GM12878 (cell line): ENCODE measurements at regions not wholly inside any gene's neighbourhood (a gene's known extent, or its start where the extent isn't known, plus 50 kb on each side); places are given as distances from the start of the nearest gene placed in this dataset.

Experiments
- ATAC-seq: fragments of 200-7000 bp; cut with Tn5 transposase; 3 replicates; pipeline ENCODE4 v1.9.1; 2020; ENCODE audit warnings: mild to moderate bottlenecking, moderate library complexity
- BruUV-seq: library from RNA; stranded (reverse); fragments of 400-500 nt; replicated peaks from 2 replicates; lab custom pipeline; 2021; lab: Mats Ljungman, UMichigan
- CTCF ChIA-PET: fragments of 300-600 bp; sonication (Branson Sonifier 250); formaldehyde crosslinking; extraction: SDS; loops from one replicate; lab custom pipeline; 2021; ENCODE audit warnings: inconsistent platforms; lab: Yijun Ruan, JAX
- POLR2A ChIA-PET: fragments of 350-600 bp; formaldehyde crosslinking; extraction: SDS; loops from one replicate; lab custom pipeline; 2021; ENCODE audit warnings: inconsistent platforms; lab: Charles Lee
- RAD21 ChIA-PET: fragments of 300-600 bp; sonication (Branson Sonifier 250); formaldehyde crosslinking; loops from one replicate; lab custom pipeline; 2023; ENCODE audit warnings: antibody characterized with exemption; ENCODE audit not compliant: unreplicated experiment; lab: Charles Lee
- SMC1A ChIA-PET: fragments of 300-600 bp; sonication (Branson Sonifier 250); formaldehyde crosslinking; loops from one replicate; lab custom pipeline; 2023; ENCODE audit not compliant: unreplicated experiment, uncharacterized antibody; lab: Charles Lee
- DNase-seq: peaks from one replicate; pipeline ENCODE4 v3.0.0-alpha.2; 2011; ENCODE audit warnings: low read depth, low spot score
- FAIRE-seq: peaks from 3 replicates; lab custom pipeline; 2011; peaks lifted over from hg19 to GRCh38; lab: Jason Lieb, UNC
- H2AFZ ChIP-seq: 2 replicates; pipeline ENCODE4 v1.6.0; 2011; ENCODE audit warnings: low read depth, low read length, control low read depth; ENCODE audit not compliant: control insufficient read depth
- H3K27ac ChIP-seq: 2 replicates; pipeline ENCODE4 v1.5.1; 2011; ENCODE audit warnings: control low read depth; ENCODE audit not compliant: control insufficient read depth, insufficient read depth
- H3K27me3 ChIP-seq, 2 experiments: replicated peaks in 1 of 2; 2 replicates each; pipeline versions ENCODE4 v1.6.0 to v1.6.1; 2011; ENCODE audit warnings: low read length in 1 of 2; ENCODE audit not compliant: control insufficient read depth in 2 of 2, insufficient read depth in 2 of 2
- H3K36me3 ChIP-seq, 2 experiments: 2 replicates each; pipeline ENCODE4 v1.5.1; 2011; ENCODE audit warnings: low read length in 1 of 2; ENCODE audit not compliant: control insufficient read depth in 2 of 2, insufficient read depth in 2 of 2
- H3K4me1 ChIP-seq: 2 replicates; pipeline ENCODE4 v1.6.1; 2011; ENCODE audit warnings: mild to moderate bottlenecking, low read length, moderate library complexity, mixed read lengths; ENCODE audit not compliant: control insufficient read depth, insufficient read depth
- H3K4me2 ChIP-seq: 2 replicates; pipeline ENCODE4 v1.6.0; 2011; ENCODE audit warnings: control low read depth; ENCODE audit not compliant: control insufficient read depth, insufficient read depth
- H3K4me3 ChIP-seq: fragments of 200-600 bp; sonication (generic); 2 replicates; pipeline ENCODE4 v1.5.1; 2016
- H3K79me2 ChIP-seq: 2 replicates; pipeline ENCODE4 v1.6.0; 2011; ENCODE audit warnings: low read length; ENCODE audit not compliant: control insufficient read depth, insufficient read depth
- H3K9ac ChIP-seq: 2 replicates; pipeline ENCODE4 v1.8.0; 2011; ENCODE audit warnings: low read length, control low read depth, mixed read lengths; ENCODE audit not compliant: control insufficient read depth, insufficient read depth
- H3K9me3 ChIP-seq: replicated peaks from 3 replicates; pipeline ENCODE4 v1.5.1; 2011; ENCODE audit warnings: mild to moderate bottlenecking, low read length; ENCODE audit not compliant: control insufficient read depth, insufficient read depth
- H4K20me1 ChIP-seq: 2 replicates; pipeline ENCODE4 v1.6.0; 2011; ENCODE audit not compliant: control insufficient read depth, insufficient read depth
- CHD2 ChIP-seq: IDR thresholded peaks from 2 replicates; pipeline ENCODE4 v1.6.1; 2011; ENCODE audit warnings: low read depth, low read length, improper control_type of control experiment, borderline replicate concordance
- DPF2 ChIP-seq: fragments of 450-650 bp; IDR thresholded peaks from 2 replicates; pipeline ENCODE4 v1.6.1; 2017; ENCODE audit warnings: mild to moderate bottlenecking
- E2F8 ChIP-seq: fragments of 450-650 bp; IDR thresholded peaks from 2 replicates; pipeline ENCODE4 v1.6.1; 2018; ENCODE audit warnings: mild to moderate bottlenecking, low read depth, moderate library complexity; ENCODE audit not compliant: partially characterized antibody
- KAT2A ChIP-seq: conservative IDR thresholded peaks from 2 replicates; pipeline ENCODE4 v1.6.1; 2011; ENCODE audit warnings: low read depth, low read length; ENCODE audit not compliant: control insufficient read depth
- KLF5 ChIP-seq: fragments of 450-650 bp; IDR thresholded peaks from 2 replicates; pipeline ENCODE4 v1.6.1; 2014; ENCODE audit warnings: mild to moderate bottlenecking; ENCODE audit not compliant: partially characterized antibody
- MXI1 ChIP-seq: fragments of 150-350 bp; IDR thresholded peaks from 2 replicates; pipeline ENCODE4 v1.6.1; 2011; ENCODE audit warnings: low read depth, mild to moderate bottlenecking, inconsistent platforms, low read length, improper control_type of control experiment
- PAX5 ChIP-seq: IDR thresholded peaks from 2 replicates; pipeline ENCODE4 v1.6.1; 2011; ENCODE audit warnings: low read depth, low read length, borderline replicate concordance
- RBBP5 ChIP-seq: fragments of 200-600 bp; sonication (generic); conservative IDR thresholded peaks from 2 replicates; pipeline ENCODE4 v1.6.1; 2016
- SKIL ChIP-seq: fragments of 450-650 bp; IDR thresholded peaks from 2 replicates; pipeline ENCODE4 v1.6.1; 2017; ENCODE audit warnings: mild to moderate bottlenecking, low read depth, inconsistent platforms; ENCODE audit not compliant: poor library complexity, severe bottlenecking
- TBL1XR1 ChIP-seq: IDR thresholded peaks from 2 replicates; pipeline ENCODE4 v1.6.1; 2012; ENCODE audit warnings: low read depth, low read length, improper control_type of control experiment
- TCF7 ChIP-seq: IDR thresholded peaks from 2 replicates; pipeline ENCODE4 v1.6.1; 2014; ENCODE audit warnings: antibody characterized with exemption, borderline replicate concordance
- YY1 ChIP-seq: IDR thresholded peaks from 2 replicates; pipeline ENCODE4 v1.6.1; 2011; ENCODE audit warnings: low read depth, mild to moderate bottlenecking, low read length
- ZNF24 ChIP-seq: fragments of 450-650 bp; IDR thresholded peaks from 2 replicates; pipeline ENCODE4 v1.6.1; 2017; ENCODE audit warnings: antibody characterized with exemption, mild to moderate bottlenecking
- ZNF274 ChIP-seq: IDR thresholded peaks from one replicate; pipeline ENCODE4 v1.8.0; 2011; ENCODE audit not compliant: insufficient read length, insufficient read depth
- in situ Hi-C: fragments of 300-500 bp; cut with MboI; formaldehyde crosslinking; loops from 9 replicates; pipeline ENCODE4 v1.14.3; 2018; ENCODE audit warnings: mixed read lengths
- intact Hi-C: fragments of 100-400 bp; cut with micrococcal nuclease; formaldehyde crosslinking; loops from one replicate; pipeline ENCODE4 v1.14.2; 2022; ENCODE audit not compliant: unreplicated experiment
- TF ChIP-seq, protein P1 (sequence below): fragments of 450-650 bp; IDR thresholded peaks from 2 replicates; pipeline ENCODE4 v1.6.1; 2016; ENCODE audit warnings: mild to moderate bottlenecking

GRCh38 chr13:76127922-76128321 lies 491.8 kb downstream of the LMO7 start:
- no TSS peak for BruUV-seq
- Histone ChIP-seq H3K79me2 (no peaks in the 10 kb centered on the region), H4K20me1 (no peaks in the 10 kb centered on the region), H3K9ac (no peak overlapping the region), H2AFZ (no peak overlapping the region), H3K4me2 (no peak overlapping the region), H3K36me3 (no peaks in the 10 kb centered on the region), H3K27me3 (no peaks in the 10 kb centered on the region), H3K4me1 (no peaks in the 10 kb centered on the region), H3K27ac (no peak overlapping the region), H3K4me3 (no peak overlapping the region), H3K9me3 (no peaks in the 10 kb centered on the region)
- in situ Hi-C loops (no loop called here), intact Hi-C loops (no loop called here)
- ATAC-seq (no peak), FAIRE-seq (no peak), DNase-seq (no peak)
- TF ChIP-seq TCF7 (no peak), KLF5 (no peak), PAX5 (no peak), ZNF24 (no peak), SKIL (no peak), DPF2 (no peak), KAT2A (no peak), TBL1XR1 (no peak), YY1 (no peak), MXI1 (no peak), RBBP5 (no peak), CHD2 (no peak), ZNF274 (no peak), E2F8 (no peak)
- TF ChIP-seq, protein P1, sequence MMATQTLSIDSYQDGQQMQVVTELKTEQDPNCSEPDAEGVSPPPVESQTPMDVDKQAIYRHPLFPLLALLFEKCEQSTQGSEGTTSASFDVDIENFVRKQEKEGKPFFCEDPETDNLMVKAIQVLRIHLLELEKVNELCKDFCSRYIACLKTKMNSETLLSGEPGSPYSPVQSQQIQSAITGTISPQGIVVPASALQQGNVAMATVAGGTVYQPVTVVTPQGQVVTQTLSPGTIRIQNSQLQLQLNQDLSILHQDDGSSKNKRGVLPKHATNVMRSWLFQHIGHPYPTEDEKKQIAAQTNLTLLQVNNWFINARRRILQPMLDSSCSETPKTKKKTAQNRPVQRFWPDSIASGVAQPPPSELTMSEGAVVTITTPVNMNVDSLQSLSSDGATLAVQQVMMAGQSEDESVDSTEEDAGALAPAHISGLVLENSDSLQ = no peak
- ChIA-PET POLR2A (no interaction called here), CTCF (no interaction called here), SMC1A (no interaction called here), RAD21 (no interaction called here)
